Muscle of arm (tissue), 1 donor: ENCODE measurements at regions not wholly inside any gene's neighbourhood (a gene's known extent, or its start where the extent isn't known, plus 50 kb on each side); places are given as distances from the start of the nearest gene placed in this dataset.
"Not testable (repeated sequence)": the region's sequence is repeated elsewhere in the genome, so short reads cannot be mapped to it uniquely, and the experiment has no call there.

Source experiments
- DNase-seq: peaks from one replicate; pipeline ENCODE4 v3.0.0-alpha.2; 2013

- no peak for DNase-seq
Measured at GRCh38 chr5:94102849-94103248, 361.4 kb upstream of the POU5F2 start.

- not testable (repeated sequence) for DNase-seq
Measured at GRCh38 chr5:94097384-94097783, 356.0 kb upstream of the POU5F2 start.

- DNase-seq = no peak
Measured at GRCh38 chr5:94094793-94095441, 353.5 kb upstream of the POU5F2 start.

- no peak for DNase-seq
Measured at GRCh38 chr5:94093300-94093699, 351.9 kb upstream of the POU5F2 start.

GRCh38 chr5:94086635-94087034, 345.2 kb upstream of the POU5F2 start:
- DNase-seq = not testable (repeated sequence)

GRCh38 chr5:94086194-94086593, 344.8 kb upstream of the POU5F2 start:
- DNase-seq = no peak

GRCh38 chr5:94082405-94082804, 341.0 kb upstream of the POU5F2 start:
- DNase-seq = no peak

- DNase-seq = no peak
Measured at GRCh38 chr5:94081088-94081487, 339.7 kb upstream of the POU5F2 start.

- DNase-seq = no peak
Measured at GRCh38 chr5:94080390-94080789, 339.0 kb upstream of the POU5F2 start.

GRCh38 chr5:94072116-94072515, 330.7 kb upstream of the POU5F2 start:
- DNase-seq = no peak

GRCh38 chr5:94066437-94067207, 325.2 kb upstream of the POU5F2 start:
- no peak for DNase-seq

GRCh38 chr5:94064025-94064424, 322.6 kb upstream of the POU5F2 start:
- DNase-seq = no peak

GRCh38 chr5:94057655-94058054, 316.3 kb upstream of the POU5F2 start:
- DNase-seq = no peak

GRCh38 chr5:94057217-94057616, 315.8 kb upstream of the POU5F2 start:
- no peak for DNase-seq

GRCh38 chr5:94049307-94049922, 308.0 kb upstream of the POU5F2 start:
- not testable (repeated sequence) for DNase-seq

- no peak for DNase-seq
Measured at GRCh38 chr5:94045839-94046782, 304.7 kb upstream of the POU5F2 start.

GRCh38 chr5:94043311-94043710, 301.9 kb upstream of the POU5F2 start:
- no peak for DNase-seq

- no peak for DNase-seq
Measured at GRCh38 chr5:94040591-94041148, 299.3 kb upstream of the POU5F2 start.

- DNase-seq = no peak
Measured at GRCh38 chr5:94039101-94039500, 297.7 kb upstream of the POU5F2 start.

GRCh38 chr5:94031631-94032030, 290.2 kb upstream of the POU5F2 start:
- DNase-seq = no peak

- DNase-seq = no peak
Measured at GRCh38 chr5:94028001-94028400, 286.6 kb upstream of the POU5F2 start.

GRCh38 chr5:94027145-94027544, 285.7 kb upstream of the POU5F2 start:
- no peak for DNase-seq
